ENCODE measurements at regions not wholly inside any gene's neighbourhood (a gene's known extent, or its start where the extent isn't known, plus 50 kb on each side); places are given as distances from the start of the nearest gene placed in this dataset.

DNA sequence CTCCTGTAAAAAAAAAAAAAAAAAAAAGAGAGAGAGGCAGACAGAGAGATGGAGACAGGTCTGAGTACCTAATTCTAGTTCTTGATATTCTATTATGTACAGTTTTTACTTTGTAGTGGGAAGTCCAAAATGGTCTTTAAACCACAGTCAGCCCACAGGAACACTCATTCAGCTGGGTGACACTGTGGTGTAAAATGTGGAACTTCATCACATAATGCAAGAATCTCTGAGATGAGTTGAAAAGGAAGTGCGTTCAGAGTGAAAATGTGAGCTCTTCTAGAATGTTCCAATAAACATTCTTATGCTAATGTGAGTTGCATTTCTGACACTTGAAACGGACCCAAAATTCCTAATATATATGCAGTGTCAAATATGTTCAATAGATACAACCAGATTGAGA lies 972.1 kb downstream of the CDH11 start:
- no peak overlapping the region for H3K27ac ChIP-seq (ENCODE audit: low read length)
- H3K4me3 ChIP-seq (ENCODE audit: low read depth in 2 of 2, low read length in 2 of 2), result no peak overlapping the region
- H3K27me3 ChIP-seq (ENCODE audit: control insufficient read depth, insufficient read depth, low read length), result no peaks in the 10 kb centered on the region
- no TSS peak for BruUV-seq (replicated peaks)
- H3K9me3 ChIP-seq (ENCODE audit: control insufficient read depth, insufficient read depth, low read depth, low read length), result no peaks in the 10 kb centered on the region
- ATAC-seq (no peak), DNase-seq (ENCODE audit: low read depth, low spot score) (no peak)
- POLR2A ChIA-PET, result no interaction called here
- TF ChIP-seq, protein P1, sequence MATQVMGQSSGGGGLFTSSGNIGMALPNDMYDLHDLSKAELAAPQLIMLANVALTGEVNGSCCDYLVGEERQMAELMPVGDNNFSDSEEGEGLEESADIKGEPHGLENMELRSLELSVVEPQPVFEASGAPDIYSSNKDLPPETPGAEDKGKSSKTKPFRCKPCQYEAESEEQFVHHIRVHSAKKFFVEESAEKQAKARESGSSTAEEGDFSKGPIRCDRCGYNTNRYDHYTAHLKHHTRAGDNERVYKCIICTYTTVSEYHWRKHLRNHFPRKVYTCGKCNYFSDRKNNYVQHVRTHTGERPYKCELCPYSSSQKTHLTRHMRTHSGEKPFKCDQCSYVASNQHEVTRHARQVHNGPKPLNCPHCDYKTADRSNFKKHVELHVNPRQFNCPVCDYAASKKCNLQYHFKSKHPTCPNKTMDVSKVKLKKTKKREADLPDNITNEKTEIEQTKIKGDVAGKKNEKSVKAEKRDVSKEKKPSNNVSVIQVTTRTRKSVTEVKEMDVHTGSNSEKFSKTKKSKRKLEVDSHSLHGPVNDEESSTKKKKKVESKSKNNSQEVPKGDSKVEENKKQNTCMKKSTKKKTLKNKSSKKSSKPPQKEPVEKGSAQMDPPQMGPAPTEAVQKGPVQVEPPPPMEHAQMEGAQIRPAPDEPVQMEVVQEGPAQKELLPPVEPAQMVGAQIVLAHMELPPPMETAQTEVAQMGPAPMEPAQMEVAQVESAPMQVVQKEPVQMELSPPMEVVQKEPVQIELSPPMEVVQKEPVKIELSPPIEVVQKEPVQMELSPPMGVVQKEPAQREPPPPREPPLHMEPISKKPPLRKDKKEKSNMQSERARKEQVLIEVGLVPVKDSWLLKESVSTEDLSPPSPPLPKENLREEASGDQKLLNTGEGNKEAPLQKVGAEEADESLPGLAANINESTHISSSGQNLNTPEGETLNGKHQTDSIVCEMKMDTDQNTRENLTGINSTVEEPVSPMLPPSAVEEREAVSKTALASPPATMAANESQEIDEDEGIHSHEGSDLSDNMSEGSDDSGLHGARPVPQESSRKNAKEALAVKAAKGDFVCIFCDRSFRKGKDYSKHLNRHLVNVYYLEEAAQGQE (IDR thresholded peaks at IDR 0.05; ENCODE audit: insufficient read depth in 1 of 2, low read depth in 2 of 2, low read length in 1 of 2), result no peak
- TF ChIP-seq, protein P2, sequence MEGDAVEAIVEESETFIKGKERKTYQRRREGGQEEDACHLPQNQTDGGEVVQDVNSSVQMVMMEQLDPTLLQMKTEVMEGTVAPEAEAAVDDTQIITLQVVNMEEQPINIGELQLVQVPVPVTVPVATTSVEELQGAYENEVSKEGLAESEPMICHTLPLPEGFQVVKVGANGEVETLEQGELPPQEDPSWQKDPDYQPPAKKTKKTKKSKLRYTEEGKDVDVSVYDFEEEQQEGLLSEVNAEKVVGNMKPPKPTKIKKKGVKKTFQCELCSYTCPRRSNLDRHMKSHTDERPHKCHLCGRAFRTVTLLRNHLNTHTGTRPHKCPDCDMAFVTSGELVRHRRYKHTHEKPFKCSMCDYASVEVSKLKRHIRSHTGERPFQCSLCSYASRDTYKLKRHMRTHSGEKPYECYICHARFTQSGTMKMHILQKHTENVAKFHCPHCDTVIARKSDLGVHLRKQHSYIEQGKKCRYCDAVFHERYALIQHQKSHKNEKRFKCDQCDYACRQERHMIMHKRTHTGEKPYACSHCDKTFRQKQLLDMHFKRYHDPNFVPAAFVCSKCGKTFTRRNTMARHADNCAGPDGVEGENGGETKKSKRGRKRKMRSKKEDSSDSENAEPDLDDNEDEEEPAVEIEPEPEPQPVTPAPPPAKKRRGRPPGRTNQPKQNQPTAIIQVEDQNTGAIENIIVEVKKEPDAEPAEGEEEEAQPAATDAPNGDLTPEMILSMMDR (IDR thresholded peaks at IDR 0.05), result no peak
- TF ChIP-seq SIN3A (IDR thresholded peaks at IDR 0.05; ENCODE audit: borderline replicate concordance, insufficient read depth, low read depth, low read length), result no peak
- H3K4me1 ChIP-seq (ENCODE audit: control insufficient read depth, insufficient read depth, low read length), result no peaks in the 10 kb centered on the region
- in situ Hi-C loops (cut with HindIII; ENCODE audit: low pct_unique_long_range_greater_than_20kb, low sequenced_read_pairs) (no loop called here), intact Hi-C loops (cut with micrococcal nuclease; ENCODE audit: unreplicated experiment) (no loop called here)
- H3K36me3 ChIP-seq (ENCODE audit: control insufficient read depth, insufficient read depth, low read length), result no peaks in the 10 kb centered on the region
- CTCF ChIA-PET, result no interaction called here

DNA sequence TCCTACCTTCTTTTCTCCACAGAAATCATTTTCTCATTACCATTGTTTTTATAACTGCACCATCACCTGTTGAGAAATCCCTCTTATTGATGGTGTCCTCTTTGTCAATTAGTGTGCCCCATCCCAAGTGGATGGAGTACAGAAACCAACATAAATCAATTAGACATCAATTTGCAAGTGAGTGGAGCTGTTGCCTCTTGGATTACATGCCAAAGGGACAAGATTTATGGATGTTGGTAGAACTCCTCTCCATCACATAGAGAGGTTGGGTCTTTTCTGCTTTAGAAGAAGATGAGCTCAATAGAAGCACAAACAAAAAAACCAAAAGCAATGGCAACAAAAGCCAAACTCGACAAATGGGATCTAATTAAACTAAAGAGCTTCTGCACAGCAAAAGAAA lies 973.5 kb downstream of the CDH11 start:
- intact Hi-C loops (cut with micrococcal nuclease; ENCODE audit: unreplicated experiment), result no loop called here
- ChIA-PET CTCF (no interaction called here), POLR2A (no interaction called here)
- in situ Hi-C loops (cut with HindIII; ENCODE audit: low pct_unique_long_range_greater_than_20kb, low sequenced_read_pairs), result no loop called here
- Histone ChIP-seq H3K4me3 (ENCODE audit: low read depth in 2 of 2, low read length in 2 of 2) (no peak overlapping the region), H3K27me3 (ENCODE audit: control insufficient read depth, insufficient read depth, low read length) (no peaks in the 10 kb centered on the region), H3K4me1 (ENCODE audit: control insufficient read depth, insufficient read depth, low read length) (no peaks in the 10 kb centered on the region), H3K36me3 (ENCODE audit: control insufficient read depth, insufficient read depth, low read length) (no peaks in the 10 kb centered on the region), H3K9me3 (ENCODE audit: control insufficient read depth, insufficient read depth, low read depth, low read length) (no peaks in the 10 kb centered on the region), H3K27ac (ENCODE audit: low read length) (no peak overlapping the region)
- TF ChIP-seq TCF7L2 (IDR thresholded peaks at IDR 0.05; ENCODE audit: low read depth, low read length) (no peak), SIN3A (IDR thresholded peaks at IDR 0.05; ENCODE audit: borderline replicate concordance, insufficient read depth, low read depth, low read length) (no peak)
- TF ChIP-seq, protein P1 (IDR thresholded peaks at IDR 0.05; ENCODE audit: insufficient read depth in 1 of 2, low read depth in 2 of 2, low read length in 1 of 2), result no peak
- TF ChIP-seq, protein P2 (IDR thresholded peaks at IDR 0.05), result no peak
- ATAC-seq (no peak), DNase-seq (ENCODE audit: low read depth, low spot score) (no peak)
- no TSS peak for BruUV-seq (replicated peaks)
